H9 (cell line): ENCODE measurements at regions not wholly inside any gene's neighbourhood (a gene's known extent, or its start where the extent isn't known, plus 50 kb on each side); places are given as distances from the start of the nearest gene placed in this dataset.

Experiments used
- DNase-seq: peaks from one replicate; pipeline ENCODE4 v3.0.0-alpha.2; 2017
- H2AFZ ChIP-seq: one replicate; pipeline ENCODE4 v1.6.1; 2013; ENCODE audit warnings: mild to moderate bottlenecking, low read length, control low read depth, moderate library complexity
- H2AK5ac ChIP-seq: 2 replicates; pipeline ENCODE4 v1.6.1; 2013; ENCODE audit warnings: low read length, control low read depth, mixed read lengths; ENCODE audit not compliant: insufficient read length
- H2BK120ac ChIP-seq: one replicate; pipeline ENCODE4 v1.6.1; 2013; ENCODE audit warnings: low read depth, mild to moderate bottlenecking, low read length, control low read depth, inconsistent platforms; ENCODE audit not compliant: poor library complexity, severe bottlenecking
- H2BK12ac ChIP-seq: 2 replicates; pipeline ENCODE4 v1.6.1; 2013; ENCODE audit warnings: low read length, control low read depth, mixed read lengths, low read depth; ENCODE audit not compliant: insufficient read length
- H2BK15ac ChIP-seq: 2 replicates; pipeline ENCODE4 v1.6.1; 2013; ENCODE audit warnings: low read depth, low read length, control low read depth
- H2BK20ac ChIP-seq: one replicate; pipeline ENCODE4 v1.6.1; 2013; ENCODE audit warnings: low read depth, mild to moderate bottlenecking, low read length, control low read depth, inconsistent platforms; ENCODE audit not compliant: poor library complexity, severe bottlenecking
- H2BK5ac ChIP-seq: 2 replicates; pipeline ENCODE4 v1.6.1; 2013; ENCODE audit warnings: low read length, control low read depth, mixed read lengths; ENCODE audit not compliant: insufficient read length
- H3K14ac ChIP-seq: 2 replicates; pipeline ENCODE4 v1.6.1; 2013; ENCODE audit warnings: low read length, control low read depth; ENCODE audit not compliant: insufficient read depth
- H3K18ac ChIP-seq: 2 replicates; pipeline ENCODE4 v1.6.1; 2013; ENCODE audit warnings: low read depth, mild to moderate bottlenecking, mixed read lengths, low read length, control low read depth; ENCODE audit not compliant: insufficient read length
- H3K23ac ChIP-seq: 2 replicates; pipeline ENCODE4 v1.6.1; 2013; ENCODE audit warnings: low read length, control low read depth, mixed read lengths, low read depth; ENCODE audit not compliant: insufficient read length
- H3K23me2 ChIP-seq: 2 replicates; pipeline ENCODE4 v1.6.1; 2013; ENCODE audit warnings: low read depth, mild to moderate bottlenecking, mixed read lengths, low read length, control low read depth; ENCODE audit not compliant: insufficient read length, poor library complexity, severe bottlenecking
- H3K27ac ChIP-seq: 2 replicates; pipeline ENCODE4 v1.5.1; 2013; ENCODE audit warnings: low read length, control low read depth, mixed read lengths, low read depth; ENCODE audit not compliant: insufficient read length
- H3K27me3 ChIP-seq: 2 replicates; pipeline ENCODE4 v1.6.1; 2013; ENCODE audit warnings: low read length, control low read depth, inconsistent platforms; ENCODE audit not compliant: insufficient read depth
- H3K4ac ChIP-seq: 2 replicates; pipeline ENCODE4 v1.6.1; 2013; ENCODE audit warnings: low read depth, mild to moderate bottlenecking, control low read depth, inconsistent platforms, low read length, moderate library complexity
- H3K4me1 ChIP-seq: 2 replicates; pipeline ENCODE4 v1.6.1; 2013; ENCODE audit warnings: low read length, control low read depth, inconsistent platforms; ENCODE audit not compliant: insufficient read depth
- H3K4me2 ChIP-seq: 2 replicates; pipeline ENCODE4 v1.6.1; 2013; ENCODE audit warnings: low read length, control low read depth, mixed read lengths; ENCODE audit not compliant: insufficient read length, insufficient read depth
- H3K56ac ChIP-seq: 2 replicates; pipeline ENCODE4 v1.6.1; 2013; ENCODE audit warnings: low read depth, mild to moderate bottlenecking, mixed read lengths, low read length, control low read depth; ENCODE audit not compliant: insufficient read length
- H3K79me1 ChIP-seq: 2 replicates; pipeline ENCODE4 v1.6.1; 2013; ENCODE audit warnings: low read depth, mild to moderate bottlenecking, moderate library complexity, low read length, control low read depth, inconsistent platforms; ENCODE audit not compliant: insufficient read depth, poor library complexity, severe bottlenecking
- H3K79me2 ChIP-seq: 2 replicates; pipeline ENCODE4 v1.6.1; 2013; ENCODE audit warnings: low read length, control low read depth, inconsistent platforms; ENCODE audit not compliant: insufficient read depth
- H3K9ac ChIP-seq: 2 replicates; pipeline ENCODE4 v1.6.1; 2013; ENCODE audit warnings: low read length, control low read depth, mixed read lengths; ENCODE audit not compliant: insufficient read length; ENCODE audit errors: extremely low read depth
- H3K9me3 ChIP-seq: one replicate; pipeline ENCODE4 v1.6.1; 2013; ENCODE audit warnings: low read depth, low read length, inconsistent platforms; ENCODE audit not compliant: control insufficient read depth
- H3T11ph ChIP-seq: one replicate; pipeline ENCODE4 v1.6.1; 2013; ENCODE audit warnings: mild to moderate bottlenecking, low read length, control low read depth, inconsistent platforms
- H4K20me1 ChIP-seq: one replicate; pipeline ENCODE4 v1.6.1; 2013; ENCODE audit not compliant: control insufficient read depth, insufficient read length, insufficient read depth
- H4K5ac ChIP-seq: 2 replicates; pipeline ENCODE4 v1.6.1; 2013; ENCODE audit warnings: low read depth, mild to moderate bottlenecking, mixed read lengths, low read length, control low read depth; ENCODE audit not compliant: insufficient read length
- H4K8ac ChIP-seq: replicated peaks from 2 replicates; pipeline ENCODE4 v1.6.1; 2013; ENCODE audit warnings: low read length, control low read depth, mixed read lengths, low read depth; ENCODE audit not compliant: insufficient read length
- H4K91ac ChIP-seq: 2 replicates; pipeline ENCODE4 v1.6.1; 2013; ENCODE audit warnings: low read depth, mild to moderate bottlenecking, moderate library complexity, mixed read lengths, low read length, control low read depth; ENCODE audit not compliant: insufficient read length
- H3K27ac Mint-ChIP-seq, 3 experiments: 2 replicates in 2 of 3; 3 replicates in 1 of 3; pipeline ENCODE4 v1.8.0; 2020 to 2021; ENCODE audit warnings: mixed read lengths in 3 of 3, mild to moderate bottlenecking in 1 of 3, moderate library complexity in 1 of 3
- H3K27me3 Mint-ChIP-seq: 2 replicates; pipeline ENCODE4 v1.8.0; 2021; ENCODE audit warnings: low read depth, mild to moderate bottlenecking, moderate library complexity, mixed read lengths
- H3K36me3 Mint-ChIP-seq, 3 experiments: 2 replicates in 2 of 3; 3 replicates in 1 of 3; pipeline ENCODE4 v1.8.0; 2020 to 2021; ENCODE audit warnings: low read depth in 3 of 3, mixed read lengths in 3 of 3; ENCODE audit not compliant: insufficient read depth in 1 of 3
- H3K4me1 Mint-ChIP-seq, 2 experiments: 2 replicates each; pipeline ENCODE4 v1.8.0; 2020; ENCODE audit warnings: mixed read lengths in 2 of 2
- H3K4me3 Mint-ChIP-seq, 2 experiments: 2 replicates in 1 of 2; 3 replicates in 1 of 2; pipeline ENCODE4 v1.8.0; 2020 to 2021; ENCODE audit warnings: mild to moderate bottlenecking in 2 of 2, mixed read lengths in 2 of 2, moderate library complexity in 1 of 2
- H3K9me3 Mint-ChIP-seq, 2 experiments: 2 replicates in 1 of 2; 3 replicates in 1 of 2; pipeline ENCODE4 v1.8.0; 2020; ENCODE audit warnings: mild to moderate bottlenecking in 2 of 2, mixed read lengths in 2 of 2, moderate library complexity in 1 of 2
- CTCF ChIP-seq: fragments of 200-600 bp; sonication (generic); conservative IDR thresholded peaks from 3 replicates; pipeline ENCODE4 v1.8.0; 2021; ENCODE audit warnings: antibody characterized with exemption, mild to moderate bottlenecking
- WGBS: extraction: QIAGEN DNeasy Blood & Tissue Kit; methylation state at CpG from one replicate; pipeline ENCODE4 v1.1.7; 2013; ENCODE audit warnings: missing lambda C conversion rate, low lambda C conversion rate, mixed read lengths; ENCODE audit not compliant: insufficient read length; ENCODE audit errors: extremely low coverage; 5-methylcytosine and 5-hydroxymethylcytosine counted together

DNA sequence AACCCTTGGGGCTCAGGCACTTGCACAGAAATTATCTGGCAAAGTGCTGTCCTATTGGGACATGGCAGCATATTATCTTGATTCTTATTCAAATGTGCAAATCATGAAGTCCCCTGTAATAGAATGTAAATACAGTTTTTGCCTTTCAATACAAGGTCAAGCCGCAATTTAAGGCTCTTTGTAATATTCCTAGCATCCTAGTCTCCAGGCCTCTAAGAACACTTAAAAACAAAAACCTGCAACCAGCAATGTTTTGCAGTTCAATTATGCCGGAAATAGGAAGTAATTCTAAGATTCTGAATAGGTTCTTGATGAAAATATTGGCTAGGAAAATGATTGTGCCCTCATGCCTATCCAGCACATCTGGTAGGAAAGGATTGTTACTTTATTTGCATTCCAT, 197.2 kb upstream of the IRAK1BP1 start:
- Mint-ChIP-seq H3K36me3 (no peaks in the 10 kb centered on the region), H3K9me3 (peaks cover 0 to under 1% of the 10 kb centered on the region in 2 experiments; a peak in 1 of 5 replicates), H3K27me3 (no peaks in the 10 kb centered on the region), H3K27ac (no peak overlapping the region), H3K4me1 (peaks cover 15 to 17% of the 10 kb centered on the region in 2 experiments), H3K4me3 (no peak overlapping the region)
- H2AFZ ChIP-seq = no peak overlapping the region
- no peak overlapping the region for H2BK12ac ChIP-seq
- H4K5ac ChIP-seq = no peak overlapping the region
- H3K14ac ChIP-seq = no peak overlapping the region
- H3T11ph ChIP-seq = no peak overlapping the region
- no peak overlapping the region for H3K27ac ChIP-seq
- H3K18ac ChIP-seq = no peak overlapping the region
- H3K23me2 ChIP-seq = no peaks in the 10 kb centered on the region
- no peaks in the 10 kb centered on the region for H3K79me1 ChIP-seq
- no peaks in the 10 kb centered on the region for H4K20me1 ChIP-seq
- no peaks in the 10 kb centered on the region for H3K9me3 ChIP-seq
- no peak overlapping the region for H3K56ac ChIP-seq
- no peak overlapping the region for H3K4me2 ChIP-seq
- H4K8ac ChIP-seq = no peak overlapping the region
- H3K9ac ChIP-seq = no peak overlapping the region
- no peak overlapping the region for H2AK5ac ChIP-seq
- no peak for TF ChIP-seq CTCF
- no peak overlapping the region for H4K91ac ChIP-seq
- H3K79me2 ChIP-seq = no peaks in the 10 kb centered on the region
- no peak overlapping the region for H2BK15ac ChIP-seq
- no peak overlapping the region for H2BK5ac ChIP-seq
- no peaks in the 10 kb centered on the region for H3K27me3 ChIP-seq
- no peak overlapping the region for H3K4ac ChIP-seq
- peaks cover 3% of the 10 kb centered on the region; the same call in 1 of the 2 replicates for H3K4me1 ChIP-seq
- no peak overlapping the region for H2BK120ac ChIP-seq
- H3K23ac ChIP-seq = no peak overlapping the region
- no peak for DNase-seq
- H2BK20ac ChIP-seq = no peak overlapping the region
- no CpG with 5 or more reads among the region's 2 CpGs for WGBS
